Frontal cortex (tissue), 3 donors: ENCODE measurements at regions not wholly inside any gene's neighbourhood (a gene's known extent, or its start where the extent isn't known, plus 50 kb on each side); places are given as distances from the start of the nearest gene placed in this dataset.

ENCODE experiments used
- DNase-seq, 2 donors: peaks; one replicate each; pipeline ENCODE4 v3.0.0; 2012; ENCODE audit warnings: low spot score in 2 of 2
- FAIRE-seq: peaks from 2 replicates; lab custom pipeline; 2012; peaks lifted over from hg19 to GRCh38; lab: Jason Lieb, UNC
- donor health status: control.
- donor health status: control.
- donor health status: control.

DNA sequence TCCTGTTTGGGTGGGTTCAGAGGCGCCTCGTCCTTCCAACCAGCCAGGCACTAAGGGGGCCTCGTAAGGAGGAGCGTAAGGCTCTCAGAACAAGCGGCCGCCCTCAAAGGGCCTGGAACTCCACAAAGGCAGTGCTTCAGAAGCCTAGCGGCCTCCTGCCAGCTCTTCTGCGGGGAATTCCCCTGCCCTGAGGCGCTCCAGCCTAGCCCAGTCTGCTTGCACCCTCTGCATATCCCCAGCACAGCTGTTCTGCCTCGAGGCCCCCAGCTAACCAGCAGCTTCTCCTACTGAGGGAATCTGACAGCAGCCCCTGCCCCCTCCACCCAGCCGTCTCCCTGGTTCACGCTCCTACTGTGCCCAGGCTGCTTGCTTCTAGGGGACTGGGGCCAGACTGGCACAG lies 265.9 kb downstream of the TFCP2L1 start:
- FAIRE-seq (no peak), DNase-seq (no peak)

DNA sequence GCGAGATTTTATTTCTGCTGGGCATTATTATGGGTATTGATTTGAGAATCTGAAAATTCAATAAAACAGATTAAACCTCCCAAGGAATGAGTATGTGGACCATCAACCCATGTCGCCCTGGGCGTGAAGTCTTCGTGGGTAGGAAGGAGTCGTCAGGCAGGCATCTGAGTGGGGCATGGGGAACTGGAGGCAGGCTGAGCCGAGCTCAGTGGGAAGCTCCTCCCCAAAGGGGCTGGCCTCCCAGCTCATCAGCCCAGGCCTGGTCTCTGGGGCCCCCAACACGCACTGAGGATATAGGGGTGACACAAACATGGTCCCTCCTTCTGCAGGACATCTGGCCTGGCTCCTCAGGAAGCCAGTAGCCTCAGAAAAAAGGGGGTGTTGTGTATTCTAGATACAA lies 265.2 kb downstream of the TFCP2L1 start:
- DNase-seq, result no peak

DNA sequence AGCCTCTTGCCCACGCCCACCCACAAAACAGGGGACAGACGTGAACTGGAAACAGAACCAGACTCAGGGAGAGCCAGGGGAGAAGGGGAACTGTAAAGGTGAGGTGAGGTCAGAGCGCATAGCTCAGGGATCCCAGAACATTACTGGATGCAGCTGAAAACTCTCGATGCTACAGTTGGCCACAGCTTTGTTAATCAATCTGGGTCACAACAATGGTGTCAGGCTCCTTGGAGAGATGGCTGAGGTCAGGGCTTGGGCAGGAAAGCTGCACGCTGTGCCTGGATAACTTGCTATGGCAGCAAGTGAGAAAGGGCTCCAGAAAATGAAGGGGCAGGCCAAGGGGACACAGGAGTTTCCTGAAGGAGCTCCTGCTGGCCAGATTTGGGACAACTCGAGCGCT lies 263.3 kb downstream of the TFCP2L1 start:
- FAIRE-seq (no peak), DNase-seq (no peak)

More for the DNA sequence above, 265.2 kb downstream of the TFCP2L1 start:
- FAIRE-seq, result no peak

DNA sequence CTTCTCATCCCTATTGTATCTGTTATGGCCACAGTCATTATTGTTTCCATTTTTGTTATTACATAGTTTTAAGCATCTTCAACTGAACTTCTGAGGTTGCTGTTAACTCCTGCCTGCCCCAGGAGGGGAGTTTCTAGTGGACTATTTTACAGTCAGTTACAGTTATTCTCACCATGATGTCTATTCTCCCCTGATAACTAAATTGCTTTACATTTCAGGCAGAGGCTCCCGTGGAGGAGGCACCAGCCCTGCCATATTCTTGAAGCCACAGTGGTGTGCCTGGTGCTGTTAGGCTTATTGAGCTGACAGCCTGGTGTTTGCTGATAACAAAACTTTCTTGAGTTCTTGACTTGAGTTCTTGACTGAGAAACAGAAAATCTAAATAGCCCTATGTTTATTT lies 256.4 kb downstream of the TFCP2L1 start:
- DNase-seq, result no peak
- FAIRE-seq, result no peak

DNA sequence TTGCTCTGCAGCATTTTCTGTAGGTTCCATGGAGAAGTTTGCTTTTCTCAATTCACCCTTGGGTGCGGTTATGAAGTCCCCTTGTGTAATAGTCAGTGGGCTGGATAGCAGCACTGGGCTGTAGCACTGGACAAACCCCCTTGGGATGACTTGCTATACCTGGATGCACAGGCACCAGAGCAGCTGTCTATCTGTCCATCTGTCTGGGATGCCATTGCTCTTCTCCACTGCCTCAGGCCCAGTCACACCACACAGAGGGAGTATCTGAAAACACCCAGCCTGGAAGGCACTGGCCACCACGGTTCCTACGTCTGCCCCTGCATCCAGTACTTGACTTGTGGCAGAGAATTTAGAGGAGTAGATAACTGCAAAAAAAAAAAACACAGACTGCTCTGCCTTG lies 254.5 kb downstream of the TFCP2L1 start:
- FAIRE-seq, result no peak

DNA sequence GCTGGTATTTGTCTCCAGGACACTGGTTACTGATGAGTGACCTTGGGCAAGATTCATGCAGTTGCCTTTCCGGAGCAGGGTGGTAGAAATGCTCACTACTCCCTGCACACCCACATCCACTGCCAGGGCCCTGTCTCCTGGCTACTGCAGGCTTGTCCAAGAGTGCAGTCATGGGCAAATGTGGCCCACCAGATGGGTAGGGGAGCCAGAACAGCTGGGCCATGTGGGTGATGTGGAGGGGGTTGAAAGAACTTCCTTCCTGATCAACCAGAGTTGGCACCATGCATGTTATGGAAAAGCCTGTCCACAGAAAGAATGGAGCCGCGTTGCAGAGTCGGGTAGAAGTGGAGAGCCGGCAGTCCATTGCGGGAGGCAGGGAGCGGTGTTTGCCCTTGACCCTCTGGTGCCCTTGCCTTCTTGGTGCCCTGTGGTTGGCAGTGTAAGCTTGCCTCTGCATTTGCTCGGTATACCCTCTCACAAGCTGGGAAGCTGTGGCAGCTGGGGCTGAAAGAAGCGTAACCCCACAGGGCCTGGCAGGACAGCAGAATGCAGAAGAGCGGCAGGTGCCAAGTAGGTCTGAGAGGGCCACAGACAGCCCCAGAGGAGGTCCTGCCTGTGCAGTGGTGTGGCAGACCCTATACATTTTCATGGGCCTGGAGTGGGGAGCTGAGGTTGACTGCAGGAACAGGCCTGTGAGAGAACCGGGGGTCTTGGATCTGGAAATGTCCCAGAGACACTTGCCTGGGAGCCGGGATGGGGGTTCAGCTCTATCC lies 253.2 kb downstream of the TFCP2L1 start:
- no peak for DNase-seq
- no peak for FAIRE-seq

More for the DNA sequence above, 254.5 kb downstream of the TFCP2L1 start:
- no peak for DNase-seq

DNA sequence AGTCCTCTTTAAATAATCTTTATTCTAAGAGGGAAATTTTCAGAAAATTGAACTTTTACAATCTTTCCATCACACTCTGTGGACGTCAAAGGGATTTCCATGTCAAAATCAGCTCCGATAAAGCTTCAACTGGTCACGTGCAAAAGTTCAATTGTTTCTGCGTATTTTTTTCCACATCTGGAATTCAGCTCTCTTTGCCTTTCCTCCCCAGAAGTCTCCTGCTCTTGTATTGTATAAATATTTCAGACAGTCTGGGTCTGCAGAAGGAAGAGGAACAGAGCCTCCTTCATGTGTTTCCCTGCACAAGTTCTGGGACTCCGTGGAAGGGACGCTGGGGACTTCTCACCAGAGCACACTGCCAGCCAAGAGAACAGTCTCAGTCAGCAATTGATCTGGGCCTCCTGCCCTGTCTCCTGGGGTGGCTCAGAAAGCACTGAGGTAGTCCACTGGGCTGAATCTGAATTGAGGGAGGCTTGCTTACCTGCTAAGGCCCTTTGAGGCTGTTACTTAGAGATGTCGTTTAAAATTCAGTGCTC lies 251.5 kb downstream of the TFCP2L1 start:
- no peak for FAIRE-seq
- DNase-seq, result no peak

DNA sequence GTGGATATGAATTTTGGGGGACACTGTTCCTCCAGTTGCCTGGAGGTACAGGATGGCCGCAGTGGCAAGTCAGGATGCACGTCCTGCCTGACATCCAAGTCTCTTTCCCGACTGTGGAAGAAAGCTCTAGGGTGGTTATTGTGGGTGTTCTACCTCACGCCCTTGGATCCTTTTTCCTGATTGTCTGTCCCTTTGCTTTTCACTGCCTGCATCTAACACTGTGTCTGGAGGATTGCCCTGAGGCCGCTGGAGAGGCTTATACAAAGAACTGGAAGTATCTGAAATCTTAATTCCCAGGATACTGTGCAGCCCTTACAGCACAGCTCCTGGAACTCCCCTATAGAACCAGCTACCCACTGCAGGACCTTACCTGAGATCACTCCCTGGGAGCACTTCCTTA lies 250.5 kb downstream of the TFCP2L1 start:
- FAIRE-seq (no peak), DNase-seq (no peak)

DNA sequence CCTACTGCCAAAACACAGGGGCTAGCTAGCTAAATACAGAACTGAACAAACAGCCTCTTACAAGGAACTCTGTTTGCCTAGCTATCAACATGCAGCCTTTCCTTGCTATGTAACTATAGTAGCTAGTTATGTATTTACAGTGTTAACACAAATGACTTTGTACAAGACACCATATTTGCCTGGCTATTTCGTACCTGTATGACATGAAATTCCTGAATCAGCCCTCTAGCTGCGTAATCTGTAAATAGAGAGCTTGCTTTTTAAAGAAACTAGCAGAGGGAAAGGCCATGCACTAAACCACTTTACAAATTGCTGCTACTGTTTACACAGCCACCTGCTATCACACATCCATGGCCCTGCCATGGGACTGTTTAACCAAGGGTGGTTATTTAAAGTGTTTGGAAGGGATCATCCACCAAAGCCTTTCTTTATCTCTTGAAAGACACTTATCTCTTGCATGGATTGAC lies 248.7 kb downstream of the TFCP2L1 start:
- FAIRE-seq (no peak), DNase-seq (no peak)

DNA sequence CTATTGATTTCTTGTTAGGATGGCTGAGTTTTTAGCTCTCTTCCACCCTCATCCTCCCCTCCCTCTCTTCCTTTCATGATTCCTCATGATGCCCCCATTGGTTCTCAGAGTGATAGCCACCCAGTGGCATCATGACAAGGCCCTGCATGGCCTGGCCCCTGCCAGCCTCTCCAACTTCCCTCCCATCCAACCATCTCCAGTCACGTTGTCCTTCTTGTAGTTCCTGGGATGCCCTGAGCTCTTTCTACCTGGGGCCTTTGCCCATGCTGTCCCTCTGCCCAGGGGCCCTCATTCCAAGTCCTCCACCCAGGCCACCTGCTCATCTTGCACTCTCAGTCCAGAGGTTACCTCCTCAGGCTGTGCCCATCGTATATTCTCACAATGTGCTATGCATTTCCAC lies 247.5 kb downstream of the TFCP2L1 start:
- DNase-seq (no peak), FAIRE-seq (no peak)

DNA sequence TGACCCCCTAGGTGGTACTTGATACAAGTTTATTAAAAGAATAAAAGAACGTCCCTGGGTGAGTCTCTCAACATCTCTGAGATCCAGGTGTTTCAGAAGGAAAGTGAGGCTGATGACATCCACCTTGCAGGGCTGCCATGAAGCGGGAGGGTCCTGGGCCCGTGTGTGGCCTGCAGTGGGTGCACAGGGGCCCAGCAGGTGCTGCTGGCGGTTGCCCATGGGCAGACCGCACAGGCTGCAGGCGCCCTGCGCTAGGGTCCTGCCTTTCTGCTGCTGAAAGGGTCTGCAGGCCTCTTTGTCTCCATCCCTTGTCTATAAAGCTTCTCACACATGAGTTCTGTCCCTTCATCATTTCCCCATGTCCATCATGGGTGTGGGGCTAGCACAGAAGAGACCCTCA lies 247.0 kb downstream of the TFCP2L1 start:
- FAIRE-seq, result no peak
- no peak for DNase-seq

DNA sequence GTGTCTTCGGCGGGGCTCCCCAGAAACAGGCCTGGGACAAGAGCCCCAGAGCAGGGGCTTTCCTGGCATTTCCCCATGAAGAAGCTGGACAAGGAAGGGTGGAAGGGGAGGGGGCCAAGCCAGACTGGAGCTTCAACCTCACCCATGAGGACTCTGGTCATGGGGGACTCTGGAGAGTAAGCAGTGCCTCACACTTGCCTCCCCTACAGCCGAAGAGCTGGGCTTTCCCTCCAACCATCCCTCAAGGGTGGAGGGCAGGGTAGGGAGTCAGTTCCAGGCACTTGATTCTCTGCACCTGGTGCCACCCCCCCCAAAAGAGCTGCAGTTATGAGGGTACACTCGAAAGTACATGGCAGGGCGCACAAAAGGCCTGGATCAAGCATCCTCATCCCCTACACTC lies 246.6 kb downstream of the TFCP2L1 start:
- FAIRE-seq (no peak), DNase-seq (no peak)

DNA sequence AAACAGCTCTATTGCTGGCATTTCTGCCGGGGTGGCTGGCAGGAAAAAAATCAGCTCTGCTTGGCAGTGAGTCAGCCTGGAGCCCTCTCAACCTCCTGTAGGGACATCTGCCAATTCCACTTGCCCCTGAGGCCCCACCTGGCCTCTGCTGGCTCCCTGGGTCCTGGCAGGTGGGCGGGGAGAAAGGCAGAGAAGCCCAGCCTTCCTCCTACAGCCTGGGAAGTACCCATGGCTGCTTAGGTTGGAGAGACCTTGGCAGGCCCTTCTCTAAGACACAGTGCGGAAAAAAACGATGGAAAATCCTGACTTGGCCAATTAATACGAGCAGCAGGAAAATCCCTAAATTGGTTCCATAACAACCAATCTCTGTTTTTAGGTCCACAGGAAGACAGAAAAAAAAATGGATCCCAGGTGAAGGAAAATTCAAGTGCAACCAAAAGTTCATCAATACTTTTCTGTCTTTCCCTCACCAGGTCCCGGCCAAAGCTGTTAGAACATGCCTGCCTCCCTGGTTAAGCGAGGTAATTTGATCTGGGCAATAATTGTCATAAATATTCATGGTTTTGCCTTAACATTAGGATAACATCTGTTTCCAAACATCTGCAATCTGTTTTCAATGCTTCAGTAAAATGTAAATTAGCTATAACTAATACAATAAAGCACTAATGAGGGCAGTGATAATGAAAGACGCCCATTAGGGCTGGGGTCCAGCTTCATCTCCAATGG lies 245.9 kb downstream of the TFCP2L1 start:
- no peak for DNase-seq
- no peak for FAIRE-seq

DNA sequence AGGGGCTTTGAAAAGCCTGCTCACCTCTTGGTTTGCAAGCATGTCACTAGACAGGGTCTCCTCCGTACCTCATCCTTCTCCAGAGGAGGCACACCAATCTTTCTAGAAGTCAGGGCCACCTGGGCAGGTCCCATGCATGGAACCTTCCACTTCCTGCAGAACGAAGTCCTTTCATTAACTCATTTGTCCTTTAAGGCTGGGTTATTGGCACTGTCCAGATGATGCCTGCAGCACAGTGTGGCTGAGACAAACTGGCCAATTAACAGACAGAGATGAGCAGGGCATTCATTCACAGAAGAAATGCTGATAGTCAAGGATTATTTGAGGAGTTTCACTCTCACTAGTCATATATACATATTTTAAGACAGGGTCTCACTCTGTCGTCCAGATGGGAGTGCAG lies 245.3 kb downstream of the TFCP2L1 start:
- DNase-seq, result no peak
- no peak for FAIRE-seq

DNA sequence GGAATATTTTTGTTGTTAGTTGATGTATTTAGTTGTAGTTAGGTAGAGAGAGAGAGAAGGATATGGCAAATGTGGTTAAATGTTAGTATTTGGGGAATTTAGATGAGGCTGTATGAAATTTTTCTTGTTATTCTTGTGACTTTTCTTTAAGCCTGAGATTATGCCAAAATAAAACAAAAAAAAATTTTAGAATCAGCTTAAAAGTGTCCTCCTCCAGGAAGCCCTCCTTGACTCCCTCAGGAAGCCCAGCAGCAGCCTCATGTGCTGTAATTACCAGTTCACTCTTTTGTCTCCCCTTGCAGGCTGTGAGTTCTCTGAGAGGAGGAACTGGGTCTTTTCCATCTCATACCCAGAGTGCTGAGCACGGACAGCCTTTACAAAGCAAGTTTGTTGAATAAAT lies 243.5 kb downstream of the TFCP2L1 start:
- no peak for DNase-seq
- FAIRE-seq, result no peak

DNA sequence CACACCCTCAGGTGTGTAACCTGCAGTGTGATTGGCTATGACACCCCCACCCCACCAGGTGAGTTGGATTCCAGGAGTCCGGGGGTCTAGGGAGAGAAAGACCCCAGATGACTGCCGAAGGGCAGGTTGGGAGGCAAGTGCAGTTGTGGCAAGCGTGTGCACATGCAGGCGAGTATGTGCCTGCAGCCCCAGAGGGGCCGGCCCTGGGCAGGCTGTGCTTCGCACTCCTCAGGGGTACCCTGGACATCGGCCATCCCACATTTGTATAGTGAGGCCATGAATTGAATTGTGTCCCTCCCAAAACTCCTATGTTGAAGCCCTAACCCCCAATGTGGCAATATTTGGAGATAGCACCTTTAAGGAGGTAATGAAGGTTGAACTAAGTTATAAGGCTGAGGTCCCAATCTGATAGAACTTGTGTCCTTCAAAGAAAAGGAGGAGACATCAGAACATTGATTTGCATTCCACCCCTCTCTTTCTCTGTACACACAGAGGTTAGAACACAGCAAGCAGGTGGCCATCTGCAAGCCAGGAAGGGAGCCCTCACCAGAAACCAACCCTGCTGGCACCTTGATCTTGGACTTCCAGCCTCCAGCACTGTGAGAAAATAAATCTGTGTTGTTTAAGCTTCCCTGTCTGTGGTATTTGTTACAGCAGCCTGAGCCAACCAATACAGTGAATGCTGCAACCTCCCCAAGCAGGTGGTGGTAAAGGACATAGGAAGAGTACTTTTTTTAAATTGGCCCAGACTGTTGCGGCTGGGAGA lies 241.8 kb downstream of the TFCP2L1 start:
- no peak for DNase-seq
- FAIRE-seq, result no peak

DNA sequence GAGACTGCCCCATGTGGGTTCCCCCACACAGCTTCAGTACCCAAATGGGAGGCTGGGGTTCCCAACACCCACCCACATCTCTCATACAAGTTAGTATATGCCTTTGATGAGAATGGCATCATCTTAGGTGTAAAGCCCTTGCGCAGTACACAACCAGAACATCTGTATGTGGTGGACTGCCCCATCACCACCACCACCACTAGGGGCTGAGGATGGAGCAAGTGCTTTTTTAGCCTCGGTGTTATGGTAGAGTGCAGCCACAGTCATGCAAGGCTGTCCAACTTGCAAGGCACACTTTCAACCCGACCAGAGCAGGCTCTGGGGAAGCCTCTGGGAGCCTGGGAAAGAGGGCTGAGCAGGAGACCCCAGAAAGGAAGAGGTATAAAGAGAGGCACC lies 241.2 kb downstream of the TFCP2L1 start:
- DNase-seq (no peak), FAIRE-seq (no peak)

DNA sequence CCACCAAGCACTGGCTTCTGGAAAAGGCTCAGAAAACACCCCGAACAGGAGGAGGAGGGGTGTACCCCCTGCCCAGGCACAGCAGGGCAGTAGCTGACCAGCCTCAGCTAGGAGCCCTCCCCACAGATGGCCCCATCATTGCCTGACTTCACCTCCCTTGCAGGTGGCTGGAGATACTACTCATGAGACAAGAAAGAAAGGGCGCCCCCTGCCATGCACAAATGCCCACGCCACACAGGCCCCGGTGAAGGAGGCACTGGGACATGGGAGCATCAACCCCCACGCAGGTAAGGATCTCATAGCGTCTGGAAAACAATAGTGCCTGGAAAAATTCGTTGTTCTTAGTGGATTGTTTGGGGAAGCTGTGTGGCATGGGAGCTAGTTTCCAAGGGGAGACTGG lies 240.6 kb downstream of the TFCP2L1 start:
- FAIRE-seq, result no peak
- no peak for DNase-seq

DNA sequence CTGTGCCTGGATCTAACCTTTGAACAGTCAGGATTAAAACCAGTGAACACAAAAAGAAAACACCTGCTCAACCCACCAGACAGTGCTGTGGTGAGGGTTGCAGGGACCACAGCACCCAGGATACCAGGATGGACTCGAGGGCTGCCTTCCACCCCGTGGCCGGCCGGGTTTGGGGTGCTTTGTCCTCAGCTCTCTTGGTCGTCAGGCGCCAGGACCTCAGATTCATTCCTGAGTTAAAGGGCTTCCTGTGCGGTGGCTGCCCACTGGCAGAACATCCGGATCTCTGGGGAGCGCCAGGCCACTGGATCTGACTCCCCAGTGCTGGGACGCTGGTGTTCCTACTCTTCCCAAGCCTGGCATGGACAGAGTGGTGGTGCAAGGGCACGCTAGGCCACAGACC lies 239.8 kb downstream of the TFCP2L1 start:
- FAIRE-seq (no peak), DNase-seq (no peak)

DNA sequence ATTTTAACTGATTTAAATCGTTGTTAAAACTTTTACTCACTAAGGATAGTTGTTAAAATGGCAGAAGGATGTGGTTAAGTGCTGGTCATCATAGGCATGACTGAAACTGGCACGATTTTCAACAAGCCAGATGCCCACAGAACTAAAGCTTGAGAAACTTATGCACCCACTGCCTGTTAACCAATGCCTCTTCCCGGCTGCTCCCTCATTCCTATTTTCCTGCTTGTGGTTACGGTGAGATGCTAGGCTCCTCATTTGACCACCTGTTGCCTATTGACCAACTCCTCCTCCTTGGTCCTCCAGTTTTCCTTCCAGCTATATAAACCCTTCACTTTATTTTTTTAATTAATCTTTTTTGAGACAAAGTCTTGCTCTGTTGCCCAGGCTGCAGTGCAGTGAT lies 238.7 kb downstream of the TFCP2L1 start:
- DNase-seq (no peak), FAIRE-seq (no peak)

DNA sequence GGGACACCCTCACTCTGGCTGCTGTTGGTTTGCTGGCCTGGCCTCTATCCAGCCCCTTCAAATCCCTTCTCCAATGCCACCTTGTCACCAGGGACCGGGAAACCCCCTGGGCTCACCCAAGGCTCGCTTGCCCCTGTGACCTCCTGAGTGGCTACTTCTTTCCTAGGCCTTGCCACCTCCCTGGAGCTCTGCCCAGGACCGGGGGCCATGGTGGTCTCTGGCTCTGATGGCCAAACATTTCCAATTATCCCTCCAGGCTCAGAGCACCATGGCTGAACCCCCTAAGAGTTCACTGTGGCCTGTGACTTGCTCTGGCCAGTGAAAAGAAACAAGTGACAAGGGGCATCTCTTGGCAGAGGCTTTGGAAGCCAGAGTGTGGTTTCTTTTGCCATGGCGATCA lies 237.6 kb downstream of the TFCP2L1 start:
- DNase-seq (no peak), FAIRE-seq (no peak)
